OCI-LY7 (cell line): ENCODE measurements at regions not wholly inside any gene's neighbourhood (a gene's known extent, or its start where the extent isn't known, plus 50 kb on each side); places are given as distances from the start of the nearest gene placed in this dataset.

Source experiments
- BruUV-seq: library from RNA; stranded (reverse); fragments of 400-500 nt; replicated peaks from 2 replicates; lab custom pipeline; 2021; lab: Mats Ljungman, UMichigan
- CTCF ChIA-PET: fragments of 300-600 bp; sonication (Branson Sonifier 250); formaldehyde crosslinking; loops from one replicate; lab custom pipeline; 2022; ENCODE audit warnings: antibody characterized with exemption; ENCODE audit not compliant: unreplicated experiment; lab: Charles Lee
- POLR2A ChIA-PET: fragments of 300-600 bp; sonication (Branson Sonifier 250); formaldehyde crosslinking; loops from one replicate; lab custom pipeline; 2022; ENCODE audit warnings: antibody characterized with exemption; lab: Charles Lee
- DNase-seq: peaks from one replicate; pipeline ENCODE4 v3.0.0-alpha.2; 2015; ENCODE audit warnings: low spot score
- H2AFZ ChIP-seq: fragments of 200-600 bp; sonication (generic), shearing (Covaris generic); 2 replicates; pipeline ENCODE4 v1.6.1; 2014; ENCODE audit warnings: mild to moderate bottlenecking, antibody characterized with exemption, low read length, moderate library complexity
- H3K27ac ChIP-seq: fragments of 200-600 bp; sonication (generic); 2 replicates; pipeline ENCODE4 v1.5.1; 2014; ENCODE audit warnings: mixed run types, low read depth, mild to moderate bottlenecking, moderate library complexity, low read length, inconsistent platforms; ENCODE audit not compliant: poor library complexity, severe bottlenecking
- H3K36me3 ChIP-seq: fragments of 200-600 bp; sonication (generic); 2 replicates; pipeline ENCODE4 v1.6.1; 2014; ENCODE audit warnings: mild to moderate bottlenecking, antibody characterized with exemption, low read length, moderate library complexity, mixed read lengths; ENCODE audit not compliant: insufficient read depth
- H3K4me1 ChIP-seq: fragments of 200-600 bp; sonication (generic); 2 replicates; pipeline ENCODE4 v1.5.1; 2014; ENCODE audit warnings: mild to moderate bottlenecking, low read length; ENCODE audit not compliant: insufficient read depth, poor library complexity, severe bottlenecking
- H3K4me2 ChIP-seq: fragments of 200-600 bp; sonication (generic); 2 replicates; pipeline ENCODE4 v1.6.1; 2014; ENCODE audit warnings: mild to moderate bottlenecking, low read length
- H3K4me3 ChIP-seq: fragments of 200-600 bp; sonication (generic); 2 replicates; pipeline ENCODE4 v1.5.1; 2014; ENCODE audit warnings: mild to moderate bottlenecking, low read depth, low read length; ENCODE audit not compliant: poor library complexity, severe bottlenecking
- H3K79me2 ChIP-seq: fragments of 200-600 bp; sonication (generic); 2 replicates; pipeline ENCODE4 v1.6.1; 2016; ENCODE audit warnings: low read depth, mild to moderate bottlenecking, low read length, moderate library complexity, mixed read lengths; ENCODE audit not compliant: insufficient read depth
- H3K9me2 ChIP-seq: fragments of 200-600 bp; sonication (generic); 2 replicates; pipeline ENCODE4 v1.6.1; 2016; ENCODE audit warnings: mild to moderate bottlenecking, low read length, mixed read lengths; ENCODE audit not compliant: insufficient read depth
- H3K9me3 ChIP-seq: fragments of 200-600 bp; sonication (generic); 2 replicates; pipeline ENCODE4 v1.6.1; 2014; ENCODE audit warnings: mild to moderate bottlenecking, mixed run types, low read length, mixed read lengths
- H4K20me1 ChIP-seq: fragments of 200-600 bp; sonication (generic); 2 replicates; pipeline ENCODE4 v1.6.1; 2014; ENCODE audit warnings: mild to moderate bottlenecking, antibody characterized with exemption, low read length, moderate library complexity, mixed read lengths; ENCODE audit not compliant: insufficient read depth
- EZH2phosphoT487 ChIP-seq: fragments of 200-600 bp; sonication (generic); IDR thresholded peaks from 2 replicates; pipeline ENCODE4 v1.6.1; 2018; ENCODE audit warnings: low read depth, borderline replicate concordance, mild to moderate bottlenecking, mixed run types, antibody characterized with exemption, low read length, moderate library complexity, mixed read lengths
- intact Hi-C: fragments of 100-400 bp; cut with micrococcal nuclease; formaldehyde crosslinking; loops from one replicate; pipeline ENCODE4 v1.10.0; 2022; ENCODE audit not compliant: unreplicated experiment
- TF ChIP-seq, protein P1 (sequence below): fragments of 200-600 bp; sonication (generic); conservative IDR thresholded peaks from 2 replicates; pipeline ENCODE4 v1.5.1; 2014; ENCODE audit warnings: mild to moderate bottlenecking, antibody characterized with exemption, low read length, moderate library complexity, mixed read lengths

DNA sequence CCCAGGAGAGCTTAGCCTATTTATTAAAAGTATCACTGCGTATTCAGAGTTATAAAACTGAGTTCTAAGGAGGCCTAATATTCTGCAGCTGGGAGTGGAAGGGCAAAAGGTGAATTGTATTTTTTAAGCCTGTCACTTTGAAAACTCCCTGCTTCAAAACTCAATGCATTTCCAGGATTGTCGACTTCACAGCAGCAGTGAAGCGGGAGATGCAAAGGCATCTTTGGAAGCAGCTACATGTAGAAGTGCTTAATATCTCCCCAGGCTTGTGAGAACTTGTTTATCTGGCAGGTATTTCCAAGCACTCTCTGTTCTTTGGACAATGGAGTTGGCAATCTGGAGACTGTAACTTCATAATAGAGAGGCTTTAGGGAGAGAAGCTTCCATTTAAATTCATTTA lies 717.5 kb upstream of the SLIT2 start:
- CTCF ChIA-PET: no interaction called here
- no TSS peak for BruUV-seq
- H3K4me3 ChIP-seq: no peak overlapping the region
- no peak overlapping the region for H3K4me2 ChIP-seq
- H3K9me2 ChIP-seq: no peaks in the 10 kb centered on the region
- H3K9me3 ChIP-seq: no peaks in the 10 kb centered on the region
- H4K20me1 ChIP-seq: no peaks in the 10 kb centered on the region
- no peaks in the 10 kb centered on the region for H3K79me2 ChIP-seq
- intact Hi-C loops: no loop called here
- H3K27ac ChIP-seq: no peak overlapping the region
- H3K4me1 ChIP-seq: no peaks in the 10 kb centered on the region
- H3K36me3 ChIP-seq: no peaks in the 10 kb centered on the region
- TF ChIP-seq, protein P1, sequence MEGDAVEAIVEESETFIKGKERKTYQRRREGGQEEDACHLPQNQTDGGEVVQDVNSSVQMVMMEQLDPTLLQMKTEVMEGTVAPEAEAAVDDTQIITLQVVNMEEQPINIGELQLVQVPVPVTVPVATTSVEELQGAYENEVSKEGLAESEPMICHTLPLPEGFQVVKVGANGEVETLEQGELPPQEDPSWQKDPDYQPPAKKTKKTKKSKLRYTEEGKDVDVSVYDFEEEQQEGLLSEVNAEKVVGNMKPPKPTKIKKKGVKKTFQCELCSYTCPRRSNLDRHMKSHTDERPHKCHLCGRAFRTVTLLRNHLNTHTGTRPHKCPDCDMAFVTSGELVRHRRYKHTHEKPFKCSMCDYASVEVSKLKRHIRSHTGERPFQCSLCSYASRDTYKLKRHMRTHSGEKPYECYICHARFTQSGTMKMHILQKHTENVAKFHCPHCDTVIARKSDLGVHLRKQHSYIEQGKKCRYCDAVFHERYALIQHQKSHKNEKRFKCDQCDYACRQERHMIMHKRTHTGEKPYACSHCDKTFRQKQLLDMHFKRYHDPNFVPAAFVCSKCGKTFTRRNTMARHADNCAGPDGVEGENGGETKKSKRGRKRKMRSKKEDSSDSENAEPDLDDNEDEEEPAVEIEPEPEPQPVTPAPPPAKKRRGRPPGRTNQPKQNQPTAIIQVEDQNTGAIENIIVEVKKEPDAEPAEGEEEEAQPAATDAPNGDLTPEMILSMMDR: no peak
- TF ChIP-seq EZH2phosphoT487: no peak
- H2AFZ ChIP-seq: no peak overlapping the region
- POLR2A ChIA-PET: interaction anchor here (0.9 to 1.4 kb wide), 2 partner anchors 9 to 10 kb away, joined by 3 to 6 read pairs; no protein-coding TSS in a partner anchor
- no peak for DNase-seq

DNA sequence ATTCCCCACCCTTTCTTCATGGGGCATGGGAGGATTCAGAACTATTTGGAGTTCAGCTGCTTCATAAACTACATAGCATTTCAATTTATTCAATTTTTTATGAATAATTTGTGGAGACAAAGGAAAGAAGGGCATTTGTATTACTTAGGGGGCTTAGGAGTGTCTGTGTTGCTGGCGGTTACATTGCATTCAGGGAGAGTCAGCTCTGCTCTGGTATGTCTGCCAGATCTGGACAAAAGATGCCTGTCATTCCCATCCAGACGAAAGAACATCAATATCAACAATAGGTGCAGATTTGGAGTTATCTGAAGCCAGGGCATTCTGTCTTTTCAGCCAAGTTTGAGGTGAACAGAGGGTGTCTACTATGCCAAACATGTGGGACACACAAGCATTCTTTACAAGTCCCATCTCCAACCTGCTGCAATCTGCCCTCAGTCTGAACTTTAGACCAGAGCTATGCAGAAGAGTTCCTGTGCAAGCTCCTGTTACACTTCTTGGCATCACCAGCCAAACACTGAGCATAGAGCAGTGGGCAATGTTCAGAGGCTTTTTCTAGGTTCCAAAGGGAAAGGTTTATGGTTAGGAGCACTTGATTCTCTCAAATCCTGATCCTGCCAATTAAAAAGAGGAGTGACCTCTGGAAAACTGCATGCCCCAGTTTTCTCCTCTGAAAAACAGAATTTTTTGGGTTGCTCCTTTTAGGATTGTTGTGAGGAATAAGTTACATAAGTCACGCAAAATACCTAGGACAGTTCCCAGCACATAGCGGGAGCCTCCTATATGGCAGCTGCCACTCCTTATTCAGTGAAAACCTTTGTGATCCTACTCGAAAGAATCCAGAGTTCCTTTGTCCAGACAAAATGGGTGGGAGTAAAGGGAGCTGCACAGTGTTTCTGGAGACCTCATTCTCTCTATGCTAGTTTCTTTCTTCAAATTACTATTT lies 719.5 kb upstream of the SLIT2 start:
- no TSS peak for BruUV-seq
- no peak overlapping the region for H3K4me2 ChIP-seq
- CTCF ChIA-PET: no interaction called here
- H3K79me2 ChIP-seq: no peaks in the 10 kb centered on the region
- TF ChIP-seq EZH2phosphoT487: no peak
- TF ChIP-seq, protein P1: no peak
- no peaks in the 10 kb centered on the region for H3K9me3 ChIP-seq
- no peaks in the 10 kb centered on the region for H3K4me1 ChIP-seq
- intact Hi-C loops: no loop called here
- no peaks in the 10 kb centered on the region for H4K20me1 ChIP-seq
- POLR2A ChIA-PET: no interaction called here
- no peak overlapping the region for H2AFZ ChIP-seq
- no peak overlapping the region for H3K27ac ChIP-seq
- H3K9me2 ChIP-seq: no peaks in the 10 kb centered on the region
- no peak overlapping the region for H3K4me3 ChIP-seq
- no peak for DNase-seq
- no peaks in the 10 kb centered on the region for H3K36me3 ChIP-seq

DNA sequence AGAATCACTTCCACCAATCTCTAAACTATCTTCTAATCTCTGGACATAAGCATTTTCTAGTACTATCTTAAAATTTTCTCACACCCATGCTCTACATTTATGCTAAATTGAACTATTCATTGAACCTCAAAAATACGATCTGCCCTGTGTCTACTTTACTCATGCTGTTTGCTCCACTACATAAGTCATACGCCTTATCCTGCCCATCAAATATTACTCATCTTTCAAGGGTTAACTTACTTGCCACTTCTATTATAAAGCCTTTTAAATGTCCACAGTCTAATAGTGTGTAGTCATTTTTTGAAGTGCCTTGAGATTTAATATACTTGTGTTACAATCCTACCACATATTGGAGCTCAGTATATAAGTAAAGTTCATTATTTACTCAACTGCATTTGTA lies 727.7 kb upstream of the SLIT2 start:
- no TSS peak for BruUV-seq
- POLR2A ChIA-PET: interaction anchor here (0.5 to 0.8 kb wide), 4 partner anchors 10 to 140 kb away, joined by 3 to 6 read pairs (median 3); no protein-coding TSS in a partner anchor
- Histone ChIP-seq H3K36me3 (no peaks in the 10 kb centered on the region), H3K9me2 (no peaks in the 10 kb centered on the region), H3K27ac (no peak overlapping the region), H3K9me3 (no peaks in the 10 kb centered on the region), H3K79me2 (no peaks in the 10 kb centered on the region), H3K4me3 (no peak overlapping the region), H2AFZ (no peak overlapping the region), H3K4me1 (no peaks in the 10 kb centered on the region), H3K4me2 (no peak overlapping the region), H4K20me1 (no peaks in the 10 kb centered on the region)
- no peak for DNase-seq
- CTCF ChIA-PET: no interaction called here
- TF ChIP-seq, protein P1: no peak
- no peak for TF ChIP-seq EZH2phosphoT487
- intact Hi-C loops: no loop called here
